Daoy (cell line): ENCODE measurements at regions not wholly inside any gene's neighbourhood (a gene's known extent, or its start where the extent isn't known, plus 50 kb on each side); places are given as distances from the start of the nearest gene placed in this dataset.

Source experiments
- DNase-seq: peaks from one replicate; pipeline ENCODE4 v3.0.0-alpha.2; 2015; ENCODE audit warnings: low read depth

- DNase-seq = no peak
These were observed 61.8 kb upstream of the PTPRD start for GRCh38 chr9:10674586-10674985.

GRCh38 chr9:10678010-10678409 is 65.2 kb upstream of the PTPRD start:
- peak; percentile 9 for DNase-seq

DNA sequence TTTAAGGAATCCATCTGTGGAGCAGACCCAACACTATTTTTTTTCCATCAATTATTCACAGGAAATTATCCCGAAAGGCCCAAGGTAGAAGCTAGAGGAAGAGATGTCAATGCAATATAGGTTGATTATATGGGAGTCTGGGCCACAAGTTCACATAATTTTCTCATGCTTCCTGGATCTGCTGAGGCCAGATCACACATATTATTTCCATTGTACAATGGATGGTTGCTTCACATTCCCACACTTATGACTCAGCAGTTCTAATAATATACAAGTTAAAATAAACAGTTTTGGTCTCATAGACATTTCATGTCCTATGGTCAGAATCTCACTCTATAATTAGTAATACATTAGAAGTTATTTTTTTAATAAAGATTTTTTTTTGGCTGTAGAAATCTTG is 66.0 kb upstream of the PTPRD start:
- DNase-seq = peak; percentile 39

- no peak for DNase-seq
These were observed 74.1 kb upstream of the PTPRD start for GRCh38 chr9:10686943-10687342.

DNA sequence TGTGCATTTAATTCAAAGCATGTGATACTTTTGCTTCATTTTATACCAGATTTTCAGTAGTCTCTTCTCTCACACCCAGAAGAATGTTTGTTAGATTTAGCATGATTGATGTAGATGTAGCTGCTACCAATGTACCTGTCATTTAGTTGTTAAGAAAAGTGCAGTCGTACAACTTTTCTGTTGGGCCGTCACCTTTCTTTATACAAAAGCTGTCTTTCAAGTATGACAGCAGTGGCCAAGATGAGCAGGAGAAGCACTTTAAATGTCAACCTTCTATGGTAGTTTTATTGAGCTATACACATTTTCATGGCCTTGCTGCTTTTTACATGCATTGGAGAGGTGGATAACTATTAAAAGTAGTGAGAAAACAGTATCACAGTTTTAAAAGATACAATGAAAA is 77.7 kb upstream of the PTPRD start:
- DNase-seq = no peak

GRCh38 chr9:10697044-10697443 is 84.2 kb upstream of the PTPRD start:
- no peak for DNase-seq

GRCh38 chr9:10700291-10700690 is 87.5 kb upstream of the PTPRD start:
- no peak for DNase-seq

DNA sequence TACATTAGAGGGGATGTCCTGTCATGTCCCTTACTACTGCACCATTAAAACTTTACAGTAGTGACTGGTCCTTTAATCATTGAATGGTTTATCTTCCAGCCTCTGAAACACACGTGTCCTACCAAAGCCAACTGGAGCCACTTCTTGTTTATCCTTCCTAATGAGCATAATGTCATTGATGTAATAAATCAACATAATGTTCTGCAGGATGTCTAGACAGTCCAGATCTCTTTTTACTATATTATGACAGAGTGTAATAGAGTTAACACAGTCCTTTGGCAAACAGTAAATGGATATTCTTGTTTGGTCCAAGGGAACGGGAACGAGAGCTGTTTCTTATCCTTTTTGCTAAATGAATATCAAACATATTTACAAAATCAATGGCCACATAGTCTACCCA is 88.1 kb upstream of the PTPRD start:
- no peak for DNase-seq

- DNase-seq = no peak
These were observed 89.1 kb upstream of the PTPRD start for GRCh38 chr9:10701906-10702305.

DNA sequence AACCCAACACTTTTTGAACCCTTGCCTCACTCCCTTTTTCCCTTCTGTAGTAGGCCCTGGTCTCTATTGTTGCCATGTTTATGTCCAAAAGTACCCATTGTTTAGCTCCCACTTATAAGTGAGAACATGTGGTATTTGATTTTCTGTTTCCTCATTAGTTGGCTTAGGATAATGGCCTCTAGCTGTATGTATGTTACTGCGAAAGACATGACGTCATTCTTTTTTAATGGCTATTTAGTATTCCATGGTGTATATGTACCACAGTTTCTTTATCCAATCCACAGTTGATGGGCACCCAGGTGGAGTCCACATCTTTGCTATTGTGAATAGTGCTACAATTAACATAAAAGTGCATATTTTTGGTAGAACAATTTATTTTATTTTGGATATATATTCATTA is 90.3 kb upstream of the PTPRD start:
- no peak for DNase-seq

DNA sequence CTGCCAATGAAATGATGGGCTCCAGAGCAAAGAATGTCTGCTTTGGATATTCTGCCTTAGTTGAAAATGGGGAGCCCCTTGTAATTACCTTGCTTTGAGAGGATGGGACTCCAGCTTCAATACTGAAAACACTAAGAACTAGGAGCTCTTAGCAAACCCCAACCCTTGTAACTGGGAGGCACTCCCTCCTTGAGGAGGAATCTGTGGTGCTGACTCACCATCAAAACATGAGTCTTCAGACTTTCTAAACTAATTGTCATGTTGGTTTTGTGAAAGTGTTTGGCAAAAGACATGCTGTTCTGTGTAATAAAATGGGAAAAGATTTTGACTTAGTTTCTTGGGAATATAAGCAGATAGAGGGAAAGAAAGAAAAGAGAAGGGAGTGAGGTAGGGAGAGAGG is 91.9 kb upstream of the PTPRD start:
- DNase-seq = peak; percentile 48

DNA sequence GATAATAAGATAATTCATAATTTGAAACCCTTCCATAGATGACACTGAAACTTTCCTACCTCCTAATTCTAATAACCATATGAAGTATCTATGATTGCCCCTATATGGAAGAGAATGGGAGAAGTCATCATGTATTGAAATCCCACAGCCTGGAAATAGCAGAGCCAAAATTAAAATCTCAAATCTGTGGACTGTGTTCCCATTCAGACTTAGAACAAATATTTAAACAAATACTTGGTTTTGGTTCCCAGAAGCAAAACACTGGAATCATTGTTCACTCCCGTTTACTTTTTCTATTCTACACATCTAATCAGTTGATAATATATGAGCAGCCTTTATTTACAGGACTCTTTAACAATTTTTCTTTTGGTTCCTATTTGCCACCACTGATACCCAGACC is 92.6 kb upstream of the PTPRD start:
- DNase-seq = no peak

DNA sequence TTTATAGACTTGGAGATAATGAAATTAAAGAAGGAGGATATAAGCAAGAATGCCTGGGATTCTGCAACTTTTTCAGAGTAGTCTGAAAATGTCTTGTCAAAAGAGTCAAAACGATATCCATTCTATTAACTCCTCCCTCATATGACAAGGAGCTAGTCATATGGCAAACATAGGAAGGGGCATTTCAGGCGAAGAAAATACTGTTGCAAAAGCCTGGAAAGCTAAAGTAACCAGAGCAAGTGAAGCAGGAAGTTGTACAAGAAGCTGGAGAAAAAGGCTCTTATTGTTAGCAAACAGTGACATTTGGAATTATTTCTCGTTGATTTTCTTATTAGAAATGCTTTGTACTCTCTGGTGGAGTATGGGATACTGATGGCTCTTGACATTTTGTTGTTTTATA is 94.0 kb upstream of the PTPRD start:
- DNase-seq = no peak

GRCh38 chr9:10721301-10721700 is 108.5 kb upstream of the PTPRD start:
- DNase-seq = no peak

DNA sequence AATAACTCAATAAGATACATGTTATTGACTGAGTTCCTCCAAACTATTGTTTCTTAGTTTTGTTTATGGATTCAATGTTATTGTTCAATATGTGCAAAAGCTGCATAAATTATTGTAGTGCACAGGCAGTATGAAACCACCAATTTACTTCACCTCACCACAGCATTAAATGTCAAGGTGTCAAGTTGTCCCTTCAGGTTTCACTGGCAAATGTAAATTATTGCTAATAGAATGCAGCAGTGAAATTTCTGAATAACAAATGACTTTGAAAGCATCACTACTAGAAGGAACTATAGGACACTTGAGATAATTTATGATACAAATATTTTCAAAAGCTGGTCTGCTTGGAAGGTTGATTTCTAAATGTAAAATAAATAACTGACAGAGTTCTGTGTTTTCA is 116.4 kb upstream of the PTPRD start:
- no peak for DNase-seq

GRCh38 chr9:10744669-10745068 is 131.9 kb upstream of the PTPRD start:
- no peak for DNase-seq

DNA sequence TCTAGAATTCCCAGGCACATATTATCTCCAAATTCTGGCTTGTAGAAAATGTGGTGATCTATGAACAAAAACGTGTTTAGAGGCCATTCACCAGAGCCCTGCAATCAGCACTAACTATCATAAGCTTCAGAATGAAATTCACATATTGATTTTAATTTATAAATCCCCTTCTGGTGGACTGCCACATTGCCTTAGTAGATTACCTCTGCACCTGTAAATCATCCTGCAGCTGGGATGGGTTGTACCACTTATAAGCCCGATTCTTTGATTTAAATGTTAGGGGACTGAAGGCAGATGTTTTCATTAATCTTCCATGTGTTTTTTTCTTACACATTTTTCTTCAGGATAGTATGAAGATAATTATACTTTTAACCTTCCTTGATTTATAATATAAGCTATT is 140.7 kb upstream of the PTPRD start:
- no peak for DNase-seq

DNA sequence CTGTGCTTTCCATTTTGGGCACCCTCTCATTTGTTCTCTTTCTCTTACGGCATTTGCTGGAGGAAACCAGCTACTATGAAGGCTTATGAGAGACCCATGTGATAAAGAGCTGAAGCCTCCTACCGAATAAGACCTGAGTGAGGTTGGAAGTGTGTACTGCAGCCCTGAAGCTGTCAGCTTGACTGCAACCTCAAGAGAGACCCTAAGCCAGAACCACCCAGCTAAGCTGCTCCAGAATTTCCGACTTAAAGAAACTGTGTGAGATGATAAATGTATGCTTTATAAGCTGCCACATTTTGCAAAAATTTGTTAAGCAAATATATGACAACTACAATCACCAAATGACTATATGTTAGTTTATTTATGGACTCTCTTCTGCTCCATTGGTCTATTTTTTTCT is 151.7 kb upstream of the PTPRD start:
- DNase-seq = no peak

DNA sequence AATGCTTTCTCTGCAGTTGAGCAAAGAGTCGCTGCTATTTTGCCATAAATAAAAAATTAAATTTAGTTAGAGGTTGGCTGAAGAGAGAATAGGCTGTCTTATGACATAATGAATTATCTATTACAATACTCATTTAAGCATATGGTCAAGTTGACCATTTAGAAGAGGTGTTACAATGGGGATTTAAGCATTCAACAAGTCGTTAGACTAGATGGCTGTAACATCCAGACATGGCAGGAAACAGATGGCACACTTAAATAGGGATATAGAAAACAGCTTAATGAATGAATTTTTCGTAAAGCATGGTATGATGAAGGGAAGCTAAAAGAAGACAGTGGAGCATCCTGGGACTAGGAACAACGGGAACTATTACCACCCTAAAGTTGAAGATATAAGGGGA is 160.3 kb upstream of the PTPRD start:
- DNase-seq = no peak

- no peak for DNase-seq
These were observed 161.2 kb upstream of the PTPRD start for GRCh38 chr9:10774051-10774450.

DNA sequence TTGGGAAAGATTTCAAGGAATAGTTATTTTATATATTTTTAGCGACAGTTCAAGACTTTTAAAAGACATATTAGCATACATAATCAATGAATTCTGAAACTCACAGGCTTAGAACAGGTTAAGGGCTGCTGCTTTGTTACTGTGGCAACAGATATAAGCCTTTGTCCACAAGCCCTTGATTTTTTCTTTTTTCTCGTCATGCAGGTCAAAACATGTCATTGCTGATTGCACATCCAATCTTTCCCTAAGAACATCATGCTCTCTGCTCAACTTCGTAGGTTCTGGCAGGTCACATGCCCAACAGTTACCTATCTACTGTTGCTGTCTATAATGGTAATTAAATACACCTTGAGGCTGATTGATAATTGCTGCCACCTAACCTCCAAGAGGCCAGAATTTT is 172.5 kb upstream of the PTPRD start:
- no peak for DNase-seq

DNA sequence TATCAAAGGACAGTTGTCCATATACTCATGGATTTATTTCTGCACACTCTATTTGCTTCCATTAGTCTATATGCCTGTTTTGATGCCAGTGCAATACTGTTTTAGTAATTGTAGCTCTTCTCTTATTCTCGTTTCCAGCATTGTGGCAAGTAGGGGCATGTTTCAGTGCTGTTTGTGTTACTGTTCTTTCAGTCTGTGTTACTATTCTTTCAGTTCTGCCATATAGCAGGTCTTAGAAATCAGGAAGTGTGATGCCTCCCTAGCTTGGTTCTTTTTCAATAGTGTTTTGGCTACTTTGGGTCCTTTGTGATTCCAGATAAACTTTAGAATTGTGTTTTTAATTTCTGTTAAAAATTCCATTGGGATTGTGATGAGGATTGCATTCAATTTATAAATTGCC is 180.5 kb upstream of the PTPRD start:
- DNase-seq = no peak

- DNase-seq = no peak
These were observed 191.7 kb upstream of the PTPRD start for GRCh38 chr9:10804486-10804885.

- no peak for DNase-seq
These were observed 194.1 kb upstream of the PTPRD start for GRCh38 chr9:10806868-10807267.

- no peak for DNase-seq
These were observed 205.4 kb upstream of the PTPRD start for GRCh38 chr9:10818206-10818605.
